ENCODE measurements at regions not wholly inside any gene's neighbourhood (a gene's known extent, or its start where the extent isn't known, plus 50 kb on each side); places are given as distances from the start of the nearest gene placed in this dataset.

- TF ChIP-seq POLR2AphosphoS5 (IDR thresholded peaks at IDR 0.05; ENCODE audit: low read depth, low read length) (no peak), TAF1 (IDR thresholded peaks at IDR 0.05; ENCODE audit: borderline replicate concordance, low read depth, low read length) (no peak), POLR2A (IDR thresholded peaks at IDR 0.05; ENCODE audit: low read depth, low read length) (no peak)
- DNase-seq (ENCODE audit: insufficient read length) = no peak
- FAIRE-seq = no peak
Observed at GRCh38 chr6:92930171-92930570, 489.2 kb downstream of the EPHA7 start.

- TF ChIP-seq POLR2A (IDR thresholded peaks at IDR 0.05; ENCODE audit: low read depth, low read length) (no peak), TAF1 (IDR thresholded peaks at IDR 0.05; ENCODE audit: borderline replicate concordance, low read depth, low read length) (no peak), POLR2AphosphoS5 (IDR thresholded peaks at IDR 0.05; ENCODE audit: low read depth, low read length) (no peak)
- FAIRE-seq (no peak), DNase-seq (ENCODE audit: insufficient read length) (no peak)
Observed at GRCh38 chr6:92922216-92922806, 497.0 kb downstream of the EPHA7 start.

- TF ChIP-seq POLR2A (IDR thresholded peaks at IDR 0.05; ENCODE audit: low read depth, low read length) (no peak), POLR2AphosphoS5 (IDR thresholded peaks at IDR 0.05; ENCODE audit: low read depth, low read length) (no peak), TAF1 (IDR thresholded peaks at IDR 0.05; ENCODE audit: borderline replicate concordance, low read depth, low read length) (no peak)
- FAIRE-seq = no peak
- DNase-seq (ENCODE audit: insufficient read length) = no peak
Observed at GRCh38 chr6:92915466-92915865, 503.9 kb downstream of the EPHA7 start.

- TF ChIP-seq TAF1 (IDR thresholded peaks at IDR 0.05; ENCODE audit: borderline replicate concordance, low read depth, low read length) (no peak), POLR2AphosphoS5 (IDR thresholded peaks at IDR 0.05; ENCODE audit: low read depth, low read length) (no peak), POLR2A (IDR thresholded peaks at IDR 0.05; ENCODE audit: low read depth, low read length) (no peak)
- DNase-seq (ENCODE audit: insufficient read length) (no peak), FAIRE-seq (no peak)
Observed at GRCh38 chr6:92911301-92911700, 508.1 kb downstream of the EPHA7 start.

- TF ChIP-seq TAF1 (IDR thresholded peaks at IDR 0.05; ENCODE audit: borderline replicate concordance, low read depth, low read length) (no peak), POLR2A (IDR thresholded peaks at IDR 0.05; ENCODE audit: low read depth, low read length) (no peak)
- DNase-seq (ENCODE audit: insufficient read length) = no peak
- FAIRE-seq = no peak
Observed at GRCh38 chr6:92910646-92911045, 508.7 kb downstream of the EPHA7 start.

GRCh38 chr6:92906385-92906784, 513.0 kb downstream of the EPHA7 start:
- no peak for DNase-seq (ENCODE audit: insufficient read length)

GRCh38 chr6:92893741-92894140, 525.6 kb downstream of the EPHA7 start:
- TF ChIP-seq POLR2A (IDR thresholded peaks at IDR 0.05; ENCODE audit: low read depth, low read length) (no peak), TAF1 (IDR thresholded peaks at IDR 0.05; ENCODE audit: borderline replicate concordance, low read depth, low read length) (no peak), POLR2AphosphoS5 (IDR thresholded peaks at IDR 0.05; ENCODE audit: low read depth, low read length) (no peak)
- FAIRE-seq = no peak
- DNase-seq (ENCODE audit: insufficient read length) = no peak

More at GRCh38 chr6:92906385-92906784, 513.0 kb downstream of the EPHA7 start:
- TF ChIP-seq POLR2A (IDR thresholded peaks at IDR 0.05; ENCODE audit: low read depth, low read length) (no peak), POLR2AphosphoS5 (IDR thresholded peaks at IDR 0.05; ENCODE audit: low read depth, low read length) (no peak), TAF1 (IDR thresholded peaks at IDR 0.05; ENCODE audit: borderline replicate concordance, low read depth, low read length) (no peak)
- FAIRE-seq = no peak

GRCh38 chr6:92892626-92893170, 526.7 kb downstream of the EPHA7 start:
- FAIRE-seq (no peak), DNase-seq (ENCODE audit: insufficient read length) (no peak)
- TF ChIP-seq TAF1 (IDR thresholded peaks at IDR 0.05; ENCODE audit: borderline replicate concordance, low read depth, low read length) = no peak
- TF ChIP-seq POLR2A (IDR thresholded peaks at IDR 0.05; ENCODE audit: low read depth, low read length) = no peak
- TF ChIP-seq POLR2AphosphoS5 (IDR thresholded peaks at IDR 0.05; ENCODE audit: low read depth, low read length) = no peak

- no peak for DNase-seq (ENCODE audit: insufficient read length)
- no peak for FAIRE-seq
- TF ChIP-seq POLR2AphosphoS5 (IDR thresholded peaks at IDR 0.05; ENCODE audit: low read depth, low read length) = no peak
- TF ChIP-seq POLR2A (IDR thresholded peaks at IDR 0.05; ENCODE audit: low read depth, low read length) = no peak
- no peak for TF ChIP-seq TAF1 (IDR thresholded peaks at IDR 0.05; ENCODE audit: borderline replicate concordance, low read depth, low read length)
Observed at GRCh38 chr6:92888316-92888715, 531.0 kb downstream of the EPHA7 start.

GRCh38 chr6:92887871-92888270, 531.5 kb downstream of the EPHA7 start:
- DNase-seq (ENCODE audit: insufficient read length) (no peak), FAIRE-seq (no peak)
- TF ChIP-seq POLR2AphosphoS5 (IDR thresholded peaks at IDR 0.05; ENCODE audit: low read depth, low read length) (no peak), TAF1 (IDR thresholded peaks at IDR 0.05; ENCODE audit: borderline replicate concordance, low read depth, low read length) (no peak), POLR2A (IDR thresholded peaks at IDR 0.05; ENCODE audit: low read depth, low read length) (no peak)

- FAIRE-seq (no peak), DNase-seq (ENCODE audit: insufficient read length) (no peak)
- TF ChIP-seq POLR2AphosphoS5 (IDR thresholded peaks at IDR 0.05; ENCODE audit: low read depth, low read length) = no peak
- TF ChIP-seq POLR2A (IDR thresholded peaks at IDR 0.05; ENCODE audit: low read depth, low read length) = no peak
- TF ChIP-seq TAF1 (IDR thresholded peaks at IDR 0.05; ENCODE audit: borderline replicate concordance, low read depth, low read length) = no peak
Observed at GRCh38 chr6:92879526-92879925, 539.8 kb downstream of the EPHA7 start.

GRCh38 chr6:92864966-92865555, 554.3 kb downstream of the EPHA7 start:
- FAIRE-seq = no peak
- no peak for DNase-seq (ENCODE audit: insufficient read length)
- no peak for TF ChIP-seq TAF1 (IDR thresholded peaks at IDR 0.05; ENCODE audit: borderline replicate concordance, low read depth, low read length)
- no peak for TF ChIP-seq POLR2A (IDR thresholded peaks at IDR 0.05; ENCODE audit: low read depth, low read length)
- no peak for TF ChIP-seq POLR2AphosphoS5 (IDR thresholded peaks at IDR 0.05; ENCODE audit: low read depth, low read length)
